C4-2B (cell line): ENCODE measurements at regions not wholly inside any gene's neighbourhood (a gene's known extent, or its start where the extent isn't known, plus 50 kb on each side); places are given as distances from the start of the nearest gene placed in this dataset.
A peak's percentile ranks its signal among the peaks of the same experiment; 100 is the strongest.

Experiments
- H3K27ac ChIP-seq: fragments of 450-650 bp; 2 replicates; pipeline ENCODE4 v1.5.1; 2017
- CTCF ChIP-seq: fragments of 450-650 bp; conservative IDR thresholded peaks from 2 replicates; pipeline ENCODE4 v1.5.1; 2017; ENCODE audit warnings: mild to moderate bottlenecking
- ZFX ChIP-seq: fragments of 450-650 bp; IDR thresholded peaks from 2 replicates; pipeline ENCODE4 v1.6.1; 2017

- H3K27ac ChIP-seq = no peak overlapping the region
- TF ChIP-seq CTCF = no peak
- no peak for TF ChIP-seq ZFX
These were observed 104.1 kb upstream of the ZNF462 start for GRCh38 chr9:106758911-106759310.

- H3K27ac ChIP-seq = no peak overlapping the region
- TF ChIP-seq ZFX (no peak), CTCF (no peak)
These were observed 101.5 kb upstream of the ZNF462 start for GRCh38 chr9:106761493-106761892.

- no peak overlapping the region for H3K27ac ChIP-seq
- no peak for TF ChIP-seq CTCF
- no peak for TF ChIP-seq ZFX
These were observed 96.3 kb upstream of the ZNF462 start for GRCh38 chr9:106766616-106767015.

GRCh38 chr9:106769331-106769730 lies 93.6 kb upstream of the ZNF462 start:
- no peak overlapping the region for H3K27ac ChIP-seq
- no peak for TF ChIP-seq ZFX
- no peak for TF ChIP-seq CTCF

GRCh38 chr9:106771608-106772007 lies 91.4 kb upstream of the ZNF462 start:
- peak overlapping the region; percentile 33 for H3K27ac ChIP-seq
- TF ChIP-seq CTCF (no peak), ZFX (no peak)

GRCh38 chr9:106772523-106773290 lies 90.3 kb upstream of the ZNF462 start:
- TF ChIP-seq ZFX (no peak), CTCF (no peak)
- no peak overlapping the region for H3K27ac ChIP-seq

GRCh38 chr9:106773750-106774149 lies 89.2 kb upstream of the ZNF462 start:
- H3K27ac ChIP-seq = no peak overlapping the region
- no peak for TF ChIP-seq ZFX
- TF ChIP-seq CTCF = no peak
